AG04450 (cell line): ENCODE measurements at regions not wholly inside any gene's neighbourhood (a gene's known extent, or its start where the extent isn't known, plus 50 kb on each side); places are given as distances from the start of the nearest gene placed in this dataset.

Experiments
- CTCF ChIA-PET: fragments of 300-600, 350-600 bp; formaldehyde crosslinking; extraction: SDS; loops from one replicate; lab custom pipeline; 2022; ENCODE audit warnings: antibody characterized with exemption, inconsistent platforms; lab: Charles Lee
- POLR2A ChIA-PET: fragments of 350-600 bp; formaldehyde crosslinking; extraction: SDS; loops from one replicate; lab custom pipeline; 2021; ENCODE audit warnings: antibody characterized with exemption, inconsistent platforms; lab: Yijun Ruan, JAX
- DNase-seq: peaks from one replicate; pipeline ENCODE4 v3.0.0-alpha.2; 2011; ENCODE audit warnings: low read depth, low spot score
- H3K27ac ChIP-seq: one replicate; pipeline ENCODE4 v1.5.1; 2012; ENCODE audit warnings: low read depth, low read length, control low read depth
- H3K27me3 ChIP-seq: one replicate; pipeline ENCODE4 v1.6.0; 2012; ENCODE audit warnings: low read length; ENCODE audit not compliant: control insufficient read depth, insufficient read depth
- H3K4me3 ChIP-seq: 2 replicates; pipeline ENCODE4 v1.5.1; 2011; ENCODE audit warnings: mild to moderate bottlenecking, low read depth, low read length, control low read depth
- H3K9me3 ChIP-seq: 2 replicates; pipeline ENCODE4 v1.5.1; 2012; ENCODE audit warnings: low read length; ENCODE audit not compliant: control insufficient read depth, insufficient read depth
- TF ChIP-seq, protein P1 (sequence below): IDR thresholded peaks from 2 replicates; pipeline ENCODE4 v1.5.1; 2011; ENCODE audit warnings: low read depth, low read length, control low read depth, inconsistent platforms

DNA sequence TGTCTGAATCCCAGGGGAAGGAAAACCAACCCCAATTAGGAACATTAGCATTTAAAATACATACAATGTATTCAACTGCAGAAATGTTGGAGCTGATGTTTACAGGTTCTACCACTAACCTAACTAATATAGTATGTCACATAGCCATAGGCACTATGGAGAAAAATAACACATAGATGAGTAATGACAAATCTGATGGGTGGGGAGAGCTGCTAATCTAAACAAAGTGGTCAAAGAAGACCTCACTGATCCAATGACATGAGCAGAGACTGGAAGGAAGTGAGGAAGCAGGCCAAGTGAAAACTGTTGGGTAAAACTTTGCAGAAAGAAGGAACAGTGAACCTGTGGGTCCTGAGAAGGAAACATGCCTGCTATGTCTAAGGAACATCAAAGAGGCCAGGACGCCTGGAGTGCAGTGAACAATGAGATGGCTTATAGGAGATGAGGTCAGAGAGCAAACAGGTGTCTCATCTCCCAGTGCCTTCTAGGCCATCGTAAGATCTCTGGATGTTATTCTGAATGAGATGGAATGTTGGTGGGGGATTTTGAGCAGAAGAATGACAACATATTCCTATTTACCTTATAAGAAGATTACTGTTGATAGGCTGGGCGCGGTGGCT lies 135.7 kb downstream of the ALDH8A1 start:
- CTCF ChIA-PET = interaction anchor here (0.6 to 1.3 kb wide), 4 partner anchors 9 to 543 kb away, joined by 3 to 8 read pairs (median 4); no protein-coding TSS in a partner anchor
- DNase-seq = no peak
- Histone ChIP-seq H3K4me3 (no peak overlapping the region), H3K27me3 (no peaks in the 10 kb centered on the region), H3K9me3 (no peaks in the 10 kb centered on the region), H3K27ac (no peak overlapping the region)
- TF ChIP-seq, protein P1, sequence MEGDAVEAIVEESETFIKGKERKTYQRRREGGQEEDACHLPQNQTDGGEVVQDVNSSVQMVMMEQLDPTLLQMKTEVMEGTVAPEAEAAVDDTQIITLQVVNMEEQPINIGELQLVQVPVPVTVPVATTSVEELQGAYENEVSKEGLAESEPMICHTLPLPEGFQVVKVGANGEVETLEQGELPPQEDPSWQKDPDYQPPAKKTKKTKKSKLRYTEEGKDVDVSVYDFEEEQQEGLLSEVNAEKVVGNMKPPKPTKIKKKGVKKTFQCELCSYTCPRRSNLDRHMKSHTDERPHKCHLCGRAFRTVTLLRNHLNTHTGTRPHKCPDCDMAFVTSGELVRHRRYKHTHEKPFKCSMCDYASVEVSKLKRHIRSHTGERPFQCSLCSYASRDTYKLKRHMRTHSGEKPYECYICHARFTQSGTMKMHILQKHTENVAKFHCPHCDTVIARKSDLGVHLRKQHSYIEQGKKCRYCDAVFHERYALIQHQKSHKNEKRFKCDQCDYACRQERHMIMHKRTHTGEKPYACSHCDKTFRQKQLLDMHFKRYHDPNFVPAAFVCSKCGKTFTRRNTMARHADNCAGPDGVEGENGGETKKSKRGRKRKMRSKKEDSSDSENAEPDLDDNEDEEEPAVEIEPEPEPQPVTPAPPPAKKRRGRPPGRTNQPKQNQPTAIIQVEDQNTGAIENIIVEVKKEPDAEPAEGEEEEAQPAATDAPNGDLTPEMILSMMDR = no peak
- POLR2A ChIA-PET = interaction anchor here (0.9 kb wide), 1 partner anchor 647 kb away, joined by 3 read pairs; no protein-coding TSS in a partner anchor

DNA sequence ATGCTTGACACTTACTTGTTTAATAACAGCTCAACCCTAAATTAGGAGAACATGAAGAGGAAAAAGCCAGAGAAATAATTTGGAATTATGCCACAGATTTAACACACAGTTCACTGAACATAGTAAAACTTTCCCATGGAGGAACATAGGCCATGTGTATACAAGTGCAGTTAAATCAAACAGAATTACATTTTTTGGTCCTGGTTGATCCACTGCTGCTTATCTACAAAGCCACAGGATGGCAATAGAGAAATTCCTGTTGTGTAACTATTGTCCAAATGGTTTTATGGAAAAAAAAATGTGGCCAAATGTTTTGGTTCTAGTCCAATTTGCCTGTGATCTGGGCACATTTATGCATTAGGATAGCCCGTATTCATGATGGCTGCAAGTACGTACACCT lies 136.8 kb downstream of the ALDH8A1 start:
- Histone ChIP-seq H3K27ac (no peak overlapping the region), H3K4me3 (no peak overlapping the region), H3K27me3 (no peaks in the 10 kb centered on the region), H3K9me3 (no peaks in the 10 kb centered on the region)
- ChIA-PET POLR2A (no interaction called here), CTCF (interaction anchor here (0.5 to 1.3 kb wide), 3 partner anchors 10 to 271 kb away, joined by 3 to 10 read pairs (median 8); no protein-coding TSS in a partner anchor)
- DNase-seq = no peak
- TF ChIP-seq, protein P1 = no peak

DNA sequence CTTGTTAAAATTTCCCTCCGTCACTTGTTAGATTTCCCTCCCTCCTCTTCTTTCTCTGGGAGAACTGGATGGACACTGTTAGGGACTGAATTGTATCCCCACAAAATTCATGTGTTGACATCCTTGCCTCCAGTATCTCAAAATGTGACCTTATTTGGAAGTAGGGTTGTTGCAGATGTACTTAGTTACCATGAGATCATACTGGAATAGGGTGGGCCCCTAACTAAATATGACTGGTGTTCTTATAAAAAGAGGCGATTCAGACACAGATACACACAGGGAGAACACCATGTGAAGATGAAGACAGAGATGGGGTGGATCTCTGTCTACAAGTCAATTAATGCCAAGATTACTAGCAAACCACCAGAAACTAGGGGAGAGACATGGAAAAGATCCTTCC lies 139.5 kb downstream of the ALDH8A1 start:
- no peak overlapping the region for H3K4me3 ChIP-seq
- DNase-seq = no peak
- TF ChIP-seq, protein P1 = no peak
- no peak overlapping the region for H3K27ac ChIP-seq
- H3K9me3 ChIP-seq = no peaks in the 10 kb centered on the region
- ChIA-PET POLR2A (no interaction called here), CTCF (interaction anchor here (1.1 kb wide), 1 partner anchor 20 kb away, joined by 3 read pairs; no protein-coding TSS in a partner anchor)
- no peaks in the 10 kb centered on the region for H3K27me3 ChIP-seq

DNA sequence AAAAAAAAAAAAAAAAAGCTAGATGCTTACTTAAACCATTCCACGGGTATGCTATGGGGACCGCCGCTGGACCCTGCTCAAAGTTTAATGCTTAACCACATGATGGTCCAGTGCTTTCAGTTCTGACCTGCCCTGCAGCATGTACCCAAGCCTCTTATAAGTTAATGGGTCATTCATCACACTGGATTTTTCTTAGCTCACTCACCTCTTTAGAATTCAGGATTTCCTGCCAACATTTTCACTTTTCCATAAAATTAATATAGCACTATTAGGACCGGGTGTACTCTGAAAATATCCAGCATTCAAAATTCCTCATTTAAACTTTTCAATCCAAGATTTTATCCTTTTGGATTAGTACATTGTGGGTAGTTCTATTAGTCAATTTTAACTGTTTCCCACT lies 140.8 kb downstream of the ALDH8A1 start:
- DNase-seq = no peak
- POLR2A ChIA-PET = interaction anchor here (0.5 kb wide), 1 partner anchor 106 kb away, joined by 6 read pairs; no protein-coding TSS in a partner anchor
- Histone ChIP-seq H3K9me3 (no peaks in the 10 kb centered on the region), H3K27me3 (no peaks in the 10 kb centered on the region), H3K4me3 (no peak overlapping the region), H3K27ac (no peak overlapping the region)
- TF ChIP-seq, protein P1 = no peak
- CTCF ChIA-PET = no interaction called here

DNA sequence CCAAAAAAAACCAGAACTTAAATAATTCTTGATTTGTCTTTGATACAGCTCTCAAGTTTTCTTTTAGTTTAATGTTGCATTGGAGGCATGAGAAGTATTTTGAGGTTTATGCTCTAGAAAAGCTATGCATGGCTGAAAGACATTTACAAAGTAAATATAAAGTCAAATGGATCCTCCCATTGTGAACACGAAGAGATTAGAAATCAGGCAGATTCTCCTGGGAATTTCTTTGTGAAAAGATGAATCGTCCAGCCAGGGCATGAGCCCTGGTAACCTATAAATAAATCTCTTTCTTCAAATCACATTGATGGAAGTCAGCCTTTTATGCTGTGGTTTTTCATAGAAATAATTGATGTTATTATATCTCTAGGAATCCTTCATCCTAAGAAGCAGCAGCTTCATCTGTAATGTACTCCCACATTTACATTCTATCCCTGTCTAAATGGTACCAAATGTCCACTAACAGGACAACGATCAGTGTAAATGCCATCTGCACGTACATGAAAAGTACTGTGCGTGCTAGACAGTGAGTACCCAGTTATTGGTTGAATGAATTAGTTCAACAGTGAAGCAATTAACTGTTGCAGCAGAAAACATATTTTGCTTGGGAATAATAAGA lies 143.6 kb downstream of the ALDH8A1 start:
- no peak for DNase-seq
- no peak overlapping the region for H3K4me3 ChIP-seq
- no peak overlapping the region for H3K27ac ChIP-seq
- no peaks in the 10 kb centered on the region for H3K9me3 ChIP-seq
- CTCF ChIA-PET = no interaction called here
- no peaks in the 10 kb centered on the region for H3K27me3 ChIP-seq
- TF ChIP-seq, protein P1 = no peak
- POLR2A ChIA-PET = no interaction called here
